HepG2 (cell line): ENCODE measurements at regions not wholly inside any gene's neighbourhood (a gene's known extent, or its start where the extent isn't known, plus 50 kb on each side); places are given as distances from the start of the nearest gene placed in this dataset.

ENCODE experiments used
- ATAC-seq: fragments of 200-7000 bp; cut with Tn5 transposase; 3 replicates; pipeline ENCODE4 v1.9.1; 2020; ENCODE audit warnings: mild to moderate bottlenecking, moderate library complexity
- BruUV-seq: library from RNA; stranded (reverse); fragments of 400-500 nt; replicated peaks from 2 replicates; lab custom pipeline; 2021; lab: Mats Ljungman, UMichigan
- CTCF ChIA-PET: fragments of 300-600 bp; formaldehyde crosslinking; extraction: SDS; loops from one replicate; lab custom pipeline; 2021; ENCODE audit warnings: low total read pairs, inconsistent platforms, low intra/inter-chr PET ratio; lab: Yijun Ruan, JAX
- POLR2A ChIA-PET: fragments of 350-600 bp; sonication (Branson Sonifier 250); formaldehyde crosslinking; loops from one replicate; lab custom pipeline; 2020; ENCODE audit warnings: antibody characterized with exemption, inconsistent platforms; lab: Yijun Ruan, JAX
- DNase-seq: peaks from one replicate; pipeline ENCODE4 v3.0.0-alpha.2; 2015; ENCODE audit warnings: low spot score
- FAIRE-seq: peaks from 3 replicates; lab custom pipeline; 2011; peaks lifted over from hg19 to GRCh38; lab: Jason Lieb, UNC
- H2AFZ ChIP-seq: one replicate; pipeline ENCODE4 v1.6.1; 2011; ENCODE audit warnings: low read length, inconsistent platforms
- H3K27ac ChIP-seq: fragments of 300-600 bp; 3 replicates; pipeline ENCODE4 v1.8.0; 2011; ENCODE audit warnings: mixed run types, mild to moderate bottlenecking, mixed read lengths, low read length, inconsistent platforms; ENCODE audit not compliant: insufficient read depth; ENCODE audit errors: extremely low read length
- H3K27me3 ChIP-seq, 2 experiments: fragments of 200-600 bp in 1 of 2; 2 replicates in 1 of 2; 3 replicates in 1 of 2; pipeline versions ENCODE4 v1.6.0 to v1.8.0; 2011; ENCODE audit warnings: low read length in 2 of 2, mild to moderate bottlenecking in 2 of 2, moderate library complexity in 2 of 2, inconsistent platforms in 1 of 2; ENCODE audit not compliant: insufficient read depth in 2 of 2, control insufficient read depth in 1 of 2
- H3K36me3 ChIP-seq, 2 experiments: fragments of 200-600 bp in 1 of 2; replicated peaks in 1 of 2; 2 replicates in 1 of 2; 3 replicates in 1 of 2; pipeline versions ENCODE4 v1.5.1 to v1.8.0; 2011; ENCODE audit warnings: low read length in 2 of 2, inconsistent platforms in 1 of 2; ENCODE audit not compliant: insufficient read depth in 2 of 2, control insufficient read depth in 1 of 2
- H3K4me1 ChIP-seq: 2 replicates; pipeline ENCODE4 v1.5.1; 2012; ENCODE audit warnings: low read length, inconsistent platforms; ENCODE audit not compliant: insufficient read depth
- H3K4me2 ChIP-seq: 2 replicates; pipeline ENCODE4 v1.6.0; 2011; ENCODE audit warnings: low read depth, low read length, inconsistent platforms
- H3K4me3 ChIP-seq, 3 experiments: fragments of 200-600 bp in 1 of 3; sonication (generic), shearing (Covaris generic) in 1 of 3; replicated peaks in 1 of 3; 2 replicates each; pipeline ENCODE4 v1.5.1; 2011 to 2016; ENCODE audit warnings: low read length in 3 of 3, inconsistent platforms in 2 of 3, low read depth in 2 of 3, mild to moderate bottlenecking in 2 of 3, control low read depth in 1 of 3, mixed read lengths in 1 of 3; ENCODE audit not compliant: insufficient read depth in 1 of 3
- H3K79me2 ChIP-seq: one replicate; pipeline ENCODE4 v1.6.1; 2011; ENCODE audit warnings: low read length, inconsistent platforms; ENCODE audit not compliant: insufficient read depth
- H3K9ac ChIP-seq: 2 replicates; pipeline ENCODE4 v1.6.0; 2011; ENCODE audit warnings: mild to moderate bottlenecking, low read depth, low read length, inconsistent platforms; ENCODE audit not compliant: insufficient read depth
- H3K9me3 ChIP-seq: 2 replicates; pipeline ENCODE4 v1.5.1; 2012; ENCODE audit warnings: mild to moderate bottlenecking, low read length
- H4K20me1 ChIP-seq: 2 replicates; pipeline ENCODE4 v1.6.0; 2011; ENCODE audit warnings: inconsistent platforms, mild to moderate bottlenecking, low read length, moderate library complexity; ENCODE audit not compliant: insufficient read depth
- GATA4 ChIP-seq: sonication (generic); IDR thresholded peaks from 2 replicates; pipeline ENCODE4 v1.6.1; 2016; ENCODE audit warnings: antibody characterized with exemption, low read depth, borderline replicate concordance
- NR2F6 ChIP-seq, 2 experiments: IDR thresholded peaks; 2 replicates each; pipeline ENCODE4 v1.6.1; 2016; ENCODE audit warnings: antibody characterized with exemption in 1 of 2, mild to moderate bottlenecking in 1 of 2
- ZNF263 ChIP-seq: sonication (generic); formaldehyde crosslinking; IDR thresholded peaks from 2 replicates; pipeline ENCODE4 v1.4.0; 2020; ENCODE audit warnings: missing genetic modification reagents
- ZNF446 ChIP-seq: sonication (generic); formaldehyde crosslinking; IDR thresholded peaks from 2 replicates; pipeline ENCODE4 v1.5.0; 2020; ENCODE audit warnings: mild to moderate bottlenecking, missing genetic modification reagents
- in situ Hi-C: cut with HindIII; loops from 2 replicates; pipeline ENCODE4 v1.10.0; 2017; ENCODE audit warnings: low pct_unique_long_range_greater_than_20kb; ENCODE audit not compliant: extremely low pct_ligation_motif_present
- intact Hi-C: fragments of 100-400 bp; cut with micrococcal nuclease; formaldehyde crosslinking; loops from one replicate; pipeline ENCODE4 v1.10.0; 2022; ENCODE audit not compliant: unreplicated experiment
- TF ChIP-seq, protein P1 (sequence below): sonication (generic); formaldehyde crosslinking; IDR thresholded peaks from 2 replicates; pipeline ENCODE4 v1.4.0; 2020; ENCODE audit warnings: missing genetic modification reagents

- no peak for TF ChIP-seq ZNF446 (CRISPR knock-in tag)
- TF ChIP-seq, protein P1, sequence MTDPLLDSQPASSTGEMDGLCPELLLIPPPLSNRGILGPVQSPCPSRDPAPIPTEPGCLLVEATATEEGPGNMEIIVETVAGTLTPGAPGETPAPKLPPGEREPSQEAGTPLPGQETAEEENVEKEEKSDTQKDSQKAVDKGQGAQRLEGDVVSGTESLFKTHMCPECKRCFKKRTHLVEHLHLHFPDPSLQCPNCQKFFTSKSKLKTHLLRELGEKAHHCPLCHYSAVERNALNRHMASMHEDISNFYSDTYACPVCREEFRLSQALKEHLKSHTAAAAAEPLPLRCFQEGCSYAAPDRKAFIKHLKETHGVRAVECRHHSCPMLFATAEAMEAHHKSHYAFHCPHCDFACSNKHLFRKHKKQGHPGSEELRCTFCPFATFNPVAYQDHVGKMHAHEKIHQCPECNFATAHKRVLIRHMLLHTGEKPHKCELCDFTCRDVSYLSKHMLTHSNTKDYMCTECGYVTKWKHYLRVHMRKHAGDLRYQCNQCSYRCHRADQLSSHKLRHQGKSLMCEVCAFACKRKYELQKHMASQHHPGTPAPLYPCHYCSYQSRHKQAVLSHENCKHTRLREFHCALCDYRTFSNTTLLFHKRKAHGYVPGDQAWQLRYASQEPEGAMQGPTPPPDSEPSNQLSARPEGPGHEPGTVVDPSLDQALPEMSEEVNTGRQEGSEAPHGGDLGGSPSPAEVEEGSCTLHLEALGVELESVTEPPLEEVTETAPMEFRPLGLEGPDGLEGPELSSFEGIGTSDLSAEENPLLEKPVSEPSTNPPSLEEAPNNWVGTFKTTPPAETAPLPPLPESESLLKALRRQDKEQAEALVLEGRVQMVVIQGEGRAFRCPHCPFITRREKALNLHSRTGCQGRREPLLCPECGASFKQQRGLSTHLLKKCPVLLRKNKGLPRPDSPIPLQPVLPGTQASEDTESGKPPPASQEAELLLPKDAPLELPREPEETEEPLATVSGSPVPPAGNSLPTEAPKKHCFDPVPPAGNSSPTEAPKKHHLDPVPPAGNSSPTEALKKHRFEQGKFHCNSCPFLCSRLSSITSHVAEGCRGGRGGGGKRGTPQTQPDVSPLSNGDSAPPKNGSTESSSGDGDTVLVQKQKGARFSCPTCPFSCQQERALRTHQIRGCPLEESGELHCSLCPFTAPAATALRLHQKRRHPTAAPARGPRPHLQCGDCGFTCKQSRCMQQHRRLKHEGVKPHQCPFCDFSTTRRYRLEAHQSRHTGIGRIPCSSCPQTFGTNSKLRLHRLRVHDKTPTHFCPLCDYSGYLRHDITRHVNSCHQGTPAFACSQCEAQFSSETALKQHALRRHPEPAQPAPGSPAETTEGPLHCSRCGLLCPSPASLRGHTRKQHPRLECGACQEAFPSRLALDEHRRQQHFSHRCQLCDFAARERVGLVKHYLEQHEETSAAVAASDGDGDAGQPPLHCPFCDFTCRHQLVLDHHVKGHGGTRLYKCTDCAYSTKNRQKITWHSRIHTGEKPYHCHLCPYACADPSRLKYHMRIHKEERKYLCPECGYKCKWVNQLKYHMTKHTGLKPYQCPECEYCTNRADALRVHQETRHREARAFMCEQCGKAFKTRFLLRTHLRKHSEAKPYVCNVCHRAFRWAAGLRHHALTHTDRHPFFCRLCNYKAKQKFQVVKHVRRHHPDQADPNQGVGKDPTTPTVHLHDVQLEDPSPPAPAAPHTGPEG (CRISPR knock-in tag): no peak
- TF ChIP-seq GATA4: no peak
- TF ChIP-seq ZNF263 (CRISPR knock-in tag): no peak
- TF ChIP-seq NR2F6 (IDR thresholded peaks at IDR 0.05): no peak
- TF ChIP-seq NR2F6 (CRISPR knock-in tag; IDR thresholded peaks at IDR 0.05): no peak
- FAIRE-seq: no peak
- Histone ChIP-seq H3K9ac (no peak overlapping the region), H3K9me3 (peaks cover 47% of the 10 kb centered on the region), H3K4me1 (no peaks in the 10 kb centered on the region), H4K20me1 (no peaks in the 10 kb centered on the region), H3K27ac (no peak overlapping the region), H3K4me3 (no peak overlapping the region), H3K4me2 (no peak overlapping the region), H3K36me3 (no peaks in the 10 kb centered on the region), H3K27me3 (no peaks in the 10 kb centered on the region), H3K79me2 (no peaks in the 10 kb centered on the region), H2AFZ (no peak overlapping the region)
- intact Hi-C loops: no loop called here
- DNase-seq: no peak
- in situ Hi-C loops: no loop called here
- POLR2A ChIA-PET: no interaction called here
- CTCF ChIA-PET: no interaction called here
- ATAC-seq: no peak
- no TSS peak for BruUV-seq
Measured at GRCh38 chr14:45680531-45680930, 427.5 kb upstream of the MIS18BP1 start.
